Erythroblast (primary cell): ENCODE measurements at regions not wholly inside any gene's neighbourhood (a gene's known extent, or its start where the extent isn't known, plus 50 kb on each side); places are given as distances from the start of the nearest gene placed in this dataset.

Source experiments
- GATA1 ChIP-seq: IDR thresholded peaks from 2 replicates; pipeline ENCODE4 v1.6.1; 2011; ENCODE audit warnings: low read depth, mild to moderate bottlenecking, control low read depth, low read length, moderate library complexity
- POLR2A ChIP-seq: IDR thresholded peaks from 2 replicates; pipeline ENCODE4 v1.6.1; 2011; ENCODE audit warnings: mild to moderate bottlenecking, low read length

- no peak for TF ChIP-seq POLR2A
- TF ChIP-seq GATA1, result no peak
Observed at GRCh38 chr2:134004467-134004866, 249.4 kb upstream of the MGAT5 start.
